Transverse colon (tissue), 4 donors: ENCODE measurements at regions not wholly inside any gene's neighbourhood (a gene's known extent, or its start where the extent isn't known, plus 50 kb on each side); places are given as distances from the start of the nearest gene placed in this dataset.

Experiments
- CTCF ChIP-seq, 5 experiments: fragments of 200-600 bp in 3 of 5; fragments of 450-650 bp in 2 of 5; sonication (generic) in 3 of 5; IDR thresholded peaks; 1 replicate in 2 of 5; 2 replicates in 3 of 5; pipeline ENCODE4 v1.5.1; 2016 to 2017; ENCODE audit warnings: antibody characterized with exemption in 5 of 5, inconsistent platforms in 3 of 5, mild to moderate bottlenecking in 2 of 5, moderate library complexity in 1 of 5
- POLR2AphosphoS5 ChIP-seq, 3 donors: sonication (generic); formaldehyde crosslinking; IDR thresholded peaks; one replicate each; pipeline ENCODE4 v1.6.1; 2016; ENCODE audit warnings: antibody characterized with exemption in 3 of 3

DNA sequence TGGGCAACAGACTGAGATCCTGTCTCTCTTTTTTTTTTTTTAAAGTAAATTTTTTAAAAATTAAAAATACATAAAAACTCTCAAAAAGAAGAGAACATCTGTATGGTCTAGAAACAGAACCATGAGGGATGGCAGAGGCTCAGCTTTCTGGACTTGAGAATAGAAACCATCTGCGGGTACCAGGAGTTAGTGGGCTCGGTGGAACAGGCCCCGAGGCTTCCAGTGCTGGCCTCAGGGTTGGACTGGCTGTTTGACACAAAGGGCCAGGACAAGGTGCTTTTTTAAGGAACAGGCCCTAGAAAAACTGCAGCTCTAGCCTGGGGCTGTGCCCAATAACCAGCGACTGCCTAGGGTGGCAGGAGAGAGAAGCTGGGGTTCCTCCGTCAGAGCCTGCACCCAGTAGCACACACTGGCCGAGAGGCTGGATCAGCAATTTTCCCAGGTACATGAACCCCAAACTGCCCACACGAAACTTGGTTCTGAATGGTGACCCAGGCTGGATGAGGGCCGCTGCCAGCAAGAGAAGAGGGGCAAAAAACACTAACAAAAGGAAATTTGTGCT lies 131.0 kb upstream of the OLIG3 start:
- TF ChIP-seq CTCF (IDR thresholded peaks at IDR 0.05) (no peak), POLR2AphosphoS5 (IDR thresholded peaks at IDR 0.05) (no peak)
